WTC11 (cell line): ENCODE measurements at regions not wholly inside any gene's neighbourhood (a gene's known extent, or its start where the extent isn't known, plus 50 kb on each side); places are given as distances from the start of the nearest gene placed in this dataset.

Source experiments
- ATAC-seq: fragments of 200-7000 bp; cut with Tn5 transposase; 2 replicates; pipeline ENCODE4 v1.10.0; 2021; ENCODE audit warnings: mild to moderate bottlenecking, moderate library complexity
- CTCF ChIA-PET: fragments of 300-600 bp; sonication (Branson Sonifier 250); formaldehyde crosslinking; loops from one replicate; lab custom pipeline; 2021; ENCODE audit warnings: antibody characterized with exemption; lab: Charles Lee
- POLR2A ChIA-PET: fragments of 350-600 bp; sonication (Branson Sonifier 250); formaldehyde crosslinking; loops from one replicate; lab custom pipeline; 2021; ENCODE audit warnings: antibody characterized with exemption; lab: Charles Lee
- DNase-seq: peaks from one replicate; pipeline ENCODE4 v3.0.0; 2021; ENCODE audit warnings: low spot score
- H3K27ac Mint-ChIP-seq: 2 replicates; pipeline ENCODE4 v1.8.0; 2021; ENCODE audit warnings: mixed read lengths
- H3K27me3 Mint-ChIP-seq: 2 replicates; pipeline ENCODE4 v1.8.0; 2021; ENCODE audit warnings: low read depth, mild to moderate bottlenecking, moderate library complexity, mixed read lengths
- H3K36me3 Mint-ChIP-seq: 2 replicates; pipeline ENCODE4 v1.8.0; 2021; ENCODE audit warnings: mixed read lengths
- H3K4me1 Mint-ChIP-seq: 2 replicates; pipeline ENCODE4 v1.8.0; 2022; ENCODE audit warnings: mixed read lengths
- H3K4me3 Mint-ChIP-seq: 2 replicates; pipeline ENCODE4 v1.8.0; 2021; ENCODE audit warnings: mild to moderate bottlenecking, moderate library complexity, mixed read lengths
- H3K9me3 Mint-ChIP-seq: 2 replicates; pipeline ENCODE4 v1.8.0; 2021; ENCODE audit warnings: mixed read lengths
- ARID4B ChIP-seq: sonication (generic); formaldehyde crosslinking; IDR thresholded peaks from 2 replicates; pipeline ENCODE4 v1.8.0; 2023; ENCODE audit warnings: missing genetic modification reagents, mild to moderate bottlenecking, borderline replicate concordance
- ATF1 ChIP-seq: sonication (generic); formaldehyde crosslinking; IDR thresholded peaks from 2 replicates; pipeline ENCODE4 v1.8.1; 2023; ENCODE audit warnings: mild to moderate bottlenecking, moderate library complexity, missing genetic modification reagents
- CREB1 ChIP-seq: sonication (generic); formaldehyde crosslinking; IDR thresholded peaks from 2 replicates; pipeline ENCODE4 v1.8.0; 2023; ENCODE audit warnings: mild to moderate bottlenecking, missing genetic modification reagents
- CTCF ChIP-seq: fragments of 200-600 bp; IDR thresholded peaks from 2 replicates; pipeline ENCODE4 v1.8.0; 2022; ENCODE audit warnings: antibody characterized with exemption
- E2F1 ChIP-seq: sonication (generic); formaldehyde crosslinking; IDR thresholded peaks from 2 replicates; pipeline ENCODE4 v1.8.0; 2022; ENCODE audit warnings: mild to moderate bottlenecking, missing genetic modification reagents
- FOXP4 ChIP-seq: sonication (generic); formaldehyde crosslinking; IDR thresholded peaks from 2 replicates; pipeline ENCODE4 v1.8.0; 2022; ENCODE audit warnings: mild to moderate bottlenecking, missing genetic modification reagents
- IRF1 ChIP-seq: sonication (generic); formaldehyde crosslinking; IDR thresholded peaks from 2 replicates; pipeline ENCODE4 v1.8.0; 2023; ENCODE audit warnings: missing genetic modification reagents
- JUN ChIP-seq: sonication (generic); formaldehyde crosslinking; IDR thresholded peaks from 2 replicates; pipeline ENCODE4 v1.8.0; 2023; ENCODE audit warnings: mild to moderate bottlenecking, missing genetic modification reagents
- NFE2L1 ChIP-seq: sonication (generic); formaldehyde crosslinking; IDR thresholded peaks from 2 replicates; pipeline ENCODE4 v1.8.1; 2023; ENCODE audit warnings: missing genetic modification reagents
- RELA ChIP-seq: sonication (generic); formaldehyde crosslinking; IDR thresholded peaks from 2 replicates; pipeline ENCODE4 v1.8.1; 2022; ENCODE audit warnings: missing genetic modification reagents, mild to moderate bottlenecking, borderline replicate concordance
- RORB ChIP-seq: fragments of 250-450 bp; sonication (Bioruptor Pico); IDR thresholded peaks from 2 replicates; pipeline ENCODE4 v1.9.0; 2021; ENCODE audit warnings: mild to moderate bottlenecking
- SMAD3 ChIP-seq: sonication (generic); formaldehyde crosslinking; IDR thresholded peaks from 2 replicates; pipeline ENCODE4 v1.8.0; 2022; ENCODE audit warnings: missing genetic modification reagents, mild to moderate bottlenecking, borderline replicate concordance
- SOX15 ChIP-seq: fragments of 250-450 bp; sonication (Bioruptor Pico); IDR thresholded peaks from 2 replicates; pipeline ENCODE4 v1.9.0; 2021; ENCODE audit warnings: mild to moderate bottlenecking
- ZNF281 ChIP-seq: sonication (generic); formaldehyde crosslinking; IDR thresholded peaks from 2 replicates; pipeline ENCODE4 v1.8.0; 2023; ENCODE audit warnings: mild to moderate bottlenecking, missing genetic modification reagents
- ZNF396 ChIP-seq: fragments of 250-450 bp; sonication (Bioruptor Pico); IDR thresholded peaks from 2 replicates; pipeline ENCODE4 v1.8.0; 2021; ENCODE audit warnings: mild to moderate bottlenecking, moderate library complexity, borderline replicate concordance

GRCh38 chr14:86166541-86166940 lies 636.6 kb downstream of the FLRT2 start (continued):
- TF ChIP-seq ARID4B (no peak), RELA (CRISPR knock-in tag) (no peak), RORB (CRISPR knock-in tag) (no peak), NFE2L1 (CRISPR knock-in tag) (no peak), ZNF281 (no peak)

- TF ChIP-seq FOXP4 (no peak), CTCF (peak; percentile 44), ZNF396 (CRISPR knock-in tag) (no peak), ATF1 (CRISPR knock-in tag) (no peak), RELA (CRISPR knock-in tag) (no peak), CREB1 (no peak)
- CTCF ChIA-PET = interaction anchor here (1.0 to 1.6 kb wide), 5 partner anchors 8 to 115 kb away, joined by 3 to 7 read pairs (median 4); no protein-coding TSS in a partner anchor
- peak; percentile 87 for ATAC-seq
- no peak overlapping the region for H3K4me3 Mint-ChIP-seq
- no peak for DNase-seq
- no peaks in the 10 kb centered on the region for H3K9me3 Mint-ChIP-seq
- H3K4me1 Mint-ChIP-seq = no peaks in the 10 kb centered on the region
- no peaks in the 10 kb centered on the region for H3K27me3 Mint-ChIP-seq
- no peaks in the 10 kb centered on the region for H3K36me3 Mint-ChIP-seq
- no peak overlapping the region for H3K27ac Mint-ChIP-seq
- POLR2A ChIA-PET = no interaction called here
Observed at GRCh38 chr14:86153480-86153879, 623.5 kb downstream of the FLRT2 start.

- Mint-ChIP-seq H3K9me3 (no peaks in the 10 kb centered on the region), H3K27ac (no peak overlapping the region), H3K4me3 (no peak overlapping the region), H3K36me3 (no peaks in the 10 kb centered on the region), H3K4me1 (no peaks in the 10 kb centered on the region), H3K27me3 (no peaks in the 10 kb centered on the region)
- DNase-seq = no peak
- ChIA-PET POLR2A (no interaction called here), CTCF (interaction anchor here (2.2 kb wide), 1 partner anchor 10 kb away, joined by 7 read pairs; no protein-coding TSS in a partner anchor)
- TF ChIP-seq E2F1 (CRISPR knock-in tag) (no peak), SOX15 (CRISPR knock-in tag) (no peak), JUN (CRISPR knock-in tag) (no peak), SMAD3 (no peak), IRF1 (CRISPR knock-in tag) (no peak)
- ATAC-seq = no peak
Observed at GRCh38 chr14:86143248-86143647, 613.3 kb downstream of the FLRT2 start.
